ENCODE measurements at regions not wholly inside any gene's neighbourhood (a gene's known extent, or its start where the extent isn't known, plus 50 kb on each side); places are given as distances from the start of the nearest gene placed in this dataset.

GRCh38 chr6:95469511-95469910, 107.8 kb upstream of the MANEA start:
- TF ChIP-seq CTCF (IDR thresholded peaks at IDR 0.05 in 2 of 3, conservative IDR thresholded peaks at IDR 0.05 in 1 of 3; ENCODE audit: borderline replicate concordance in 1 of 3, insufficient read depth in 1 of 3, low read depth in 2 of 3, low read length in 2 of 3) (no peak), EZH2phosphoT487 (IDR thresholded peaks at IDR 0.05; ENCODE audit: borderline replicate concordance) (no peak), POLR2A (IDR thresholded peaks at IDR 0.05; ENCODE audit: borderline replicate concordance, extremely low read depth, insufficient read depth, insufficient read length) (no peak), TCF7L2 (IDR thresholded peaks at IDR 0.05; ENCODE audit: borderline replicate concordance, extremely low read depth, insufficient read depth, insufficient read length) (no peak), YY1 (IDR thresholded peaks at IDR 0.05; ENCODE audit: extremely low read depth, insufficient replicate concordance, low read depth, low read length) (no peak), POLR2AphosphoS5 (IDR thresholded peaks at IDR 0.05; ENCODE audit: low read depth, low read length) (no peak), ZBTB33 (IDR thresholded peaks at IDR 0.05; ENCODE audit: extremely low read depth, insufficient replicate concordance, low read length) (no peak), ZNF274 (IDR thresholded peaks at IDR 0.05; ENCODE audit: low read depth, low read length) (no peak)
